SK-N-SH treated with all-trans-retinoic acid at 6 μM for 48 hours (cell line): ENCODE measurements at regions not wholly inside any gene's neighbourhood (a gene's known extent, or its start where the extent isn't known, plus 50 kb on each side); places are given as distances from the start of the nearest gene placed in this dataset.

ENCODE experiments used
- CREB5 ChIP-seq: fragments of 250-450 bp; sonication (Bioruptor Pico); IDR thresholded peaks from 2 replicates; pipeline ENCODE4 v1.5.1; 2020; ENCODE audit warnings: low read depth, mild to moderate bottlenecking, moderate library complexity
- ISL1 ChIP-seq: fragments of 250-450 bp; sonication (Bioruptor Pico); IDR thresholded peaks from 2 replicates; pipeline ENCODE4 v2.1.2; 2022; ENCODE audit warnings: mild to moderate bottlenecking, moderate library complexity
- PATZ1 ChIP-seq: fragments of 250-450 bp; sonication (Bioruptor Pico); IDR thresholded peaks from 2 replicates; pipeline ENCODE4 v1.8.0; 2020; ENCODE audit warnings: mild to moderate bottlenecking, moderate library complexity, borderline replicate concordance
- POU6F1 ChIP-seq: fragments of 250-450 bp; sonication (Bioruptor Pico); IDR thresholded peaks from 2 replicates; pipeline ENCODE4 v1.8.0; 2021; ENCODE audit warnings: low read depth, mild to moderate bottlenecking, moderate library complexity, borderline replicate concordance
- PPARA ChIP-seq: fragments of 250-450 bp; sonication (Bioruptor Pico); IDR thresholded peaks from 2 replicates; pipeline ENCODE4 v1.5.0; 2020; ENCODE audit warnings: mild to moderate bottlenecking, borderline replicate concordance
- SNAI2 ChIP-seq: fragments of 250-450 bp; sonication (Bioruptor Pico); IDR thresholded peaks from 2 replicates; pipeline ENCODE4 v1.5.0; 2020; ENCODE audit warnings: mild to moderate bottlenecking, moderate library complexity
- ZC3H10 ChIP-seq: fragments of 250-450 bp; sonication (Bioruptor Pico); IDR thresholded peaks from 2 replicates; pipeline ENCODE4 v1.5.1; 2021; ENCODE audit warnings: mild to moderate bottlenecking, moderate library complexity
- ZFP30 ChIP-seq: fragments of 450-650 bp; formaldehyde crosslinking; IDR thresholded peaks from 2 replicates; pipeline ENCODE4 v1.5.0; 2022; ENCODE audit warnings: mild to moderate bottlenecking, moderate library complexity
- ZNF565 ChIP-seq: fragments of 450-650 bp; formaldehyde crosslinking; conservative IDR thresholded peaks from 2 replicates; pipeline ENCODE4 v1.5.0; 2020; ENCODE audit warnings: low read depth, mild to moderate bottlenecking, moderate library complexity
- ZNF8 ChIP-seq: fragments of 450-650 bp; formaldehyde crosslinking; IDR thresholded peaks from 2 replicates; pipeline ENCODE4 v1.5.0; 2020; ENCODE audit warnings: mild to moderate bottlenecking, moderate library complexity

GRCh38 chr3:18648868-18649462, 223.8 kb upstream of the SATB1 start:
- TF ChIP-seq SNAI2 (CRISPR knock-in tag) (no peak), CREB5 (CRISPR knock-in tag) (no peak), POU6F1 (CRISPR knock-in tag) (no peak), PPARA (no peak), ZNF8 (no peak), ISL1 (CRISPR knock-in tag) (no peak), ZNF565 (CRISPR knock-in tag) (no peak), ZFP30 (CRISPR knock-in tag) (no peak), ZC3H10 (CRISPR knock-in tag) (no peak), PATZ1 (no peak)
